CD4-positive, alpha-beta T cell (primary cell): ENCODE measurements at regions not wholly inside any gene's neighbourhood (a gene's known extent, or its start where the extent isn't known, plus 50 kb on each side); places are given as distances from the start of the nearest gene placed in this dataset.

Experiments used
- ATAC-seq: fragments of 200-7000 bp; cut with Tn5 transposase; one replicate; pipeline ENCODE4 v1.10.0; 2022; ENCODE audit warnings: mild to moderate bottlenecking; ENCODE audit not compliant: poor library complexity
- CTCF ChIA-PET: fragments of 350-600 bp; sonication (Branson Sonifier 250); formaldehyde crosslinking; loops from one replicate; lab custom pipeline; 2021; ENCODE audit warnings: antibody characterized with exemption, inconsistent platforms; lab: Charles Lee
- POLR2A ChIA-PET: fragments of 350-600 bp; sonication (Branson Sonifier 250); formaldehyde crosslinking; loops from one replicate; lab custom pipeline; 2021; ENCODE audit warnings: antibody characterized with exemption, inconsistent platforms; lab: Charles Lee
- DNase-seq, 14 experiments: peaks; one replicate each; pipeline ENCODE4 v3.0.0-alpha.2; 2013 to 2020; ENCODE audit warnings: mixed read lengths in 2 of 14
- H3K27ac ChIP-seq, 2 donors: one replicate each; pipeline versions ENCODE4 v1.5.1 to v1.7.0; 2013; ENCODE audit warnings: low read length in 2 of 2, low read depth in 1 of 2, mild to moderate bottlenecking in 1 of 2
- H3K27me3 ChIP-seq, 2 experiments: 1 replicate in 1 of 2; 2 replicates in 1 of 2; pipeline versions ENCODE4 v1.6.1 to v1.7.0; 2013; ENCODE audit warnings: low read length in 2 of 2, control low read depth in 1 of 2, mild to moderate bottlenecking in 1 of 2, moderate library complexity in 1 of 2; ENCODE audit not compliant: insufficient read depth in 2 of 2, control insufficient read depth in 1 of 2
- H3K36me3 ChIP-seq: one replicate; pipeline ENCODE4 v1.6.1; 2013; ENCODE audit warnings: low read length, control low read depth; ENCODE audit not compliant: insufficient read depth
- H3K4me1 ChIP-seq: one replicate; pipeline ENCODE4 v1.6.1; 2013; ENCODE audit warnings: low read length, control low read depth; ENCODE audit not compliant: insufficient read depth
- H3K4me3 ChIP-seq: one replicate; pipeline ENCODE4 v1.5.1; 2013; ENCODE audit warnings: mild to moderate bottlenecking, low read length, moderate library complexity
- H3K9me3 ChIP-seq, 2 experiments: 1 replicate in 1 of 2; 2 replicates in 1 of 2; pipeline versions ENCODE4 v1.6.1 to v1.7.0; 2013; ENCODE audit warnings: low read length in 2 of 2, mild to moderate bottlenecking in 2 of 2, control low read depth in 1 of 2, moderate library complexity in 1 of 2; ENCODE audit not compliant: control insufficient read depth in 1 of 2, insufficient read depth in 1 of 2
- H3K27ac Mint-ChIP-seq: one replicate; pipeline ENCODE4 v1.8.0; 2020; ENCODE audit warnings: mixed read lengths
- H3K27me3 Mint-ChIP-seq: one replicate; pipeline ENCODE4 v1.8.0; 2021; ENCODE audit warnings: mixed read lengths
- H3K36me3 Mint-ChIP-seq: one replicate; pipeline ENCODE4 v1.8.0; 2021; ENCODE audit warnings: low read depth, mixed read lengths
- H3K4me1 Mint-ChIP-seq: one replicate; pipeline ENCODE4 v1.8.0; 2021; ENCODE audit warnings: low read depth, mixed read lengths
- H3K4me3 Mint-ChIP-seq: one replicate; pipeline ENCODE4 v1.8.0; 2020; ENCODE audit warnings: mild to moderate bottlenecking, mixed read lengths
- H3K9me3 Mint-ChIP-seq: one replicate; pipeline ENCODE4 v1.8.0; 2020; ENCODE audit warnings: mixed read lengths
- intact Hi-C, 2 experiments: fragments of 100-400 bp; cut with DNase I in 1 of 2; cut with micrococcal nuclease in 1 of 2; formaldehyde crosslinking; loops; one replicate each; pipeline versions ENCODE4 v1.15.1 to v1.9.0; 2023 to 2025; cut with DNase I, micrococcal nuclease
- TF ChIP-seq, protein P1 (sequence below): fragments of 200-600 bp; IDR thresholded peaks from one replicate; pipeline ENCODE4 v1.8.0; 2022; ENCODE audit warnings: antibody characterized with exemption, mild to moderate bottlenecking

DNA sequence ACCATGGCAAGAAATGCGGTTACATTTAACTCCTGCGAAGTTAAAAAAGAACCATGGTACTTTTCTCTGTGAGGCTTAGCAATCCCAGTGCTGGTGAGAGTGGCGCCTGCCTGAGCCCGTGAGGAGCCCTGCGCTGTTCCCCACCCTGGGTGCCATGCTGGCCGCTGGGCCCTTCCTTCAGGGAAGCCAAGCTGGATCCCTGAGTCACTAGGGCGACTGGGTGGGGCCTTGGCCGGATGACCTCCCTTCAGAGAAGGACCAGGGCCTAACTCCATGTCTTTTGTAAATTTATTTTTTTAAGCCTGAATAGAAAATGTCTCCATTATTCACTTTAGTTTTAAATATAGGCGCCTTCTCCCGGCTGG is 209.1 kb downstream of the ERMARD start:
- Mint-ChIP-seq H3K9me3 (no peaks in the 10 kb centered on the region), H3K36me3 (no peaks in the 10 kb centered on the region), H3K27me3 (peaks cover 16% of the 10 kb centered on the region), H3K27ac (no peak overlapping the region), H3K4me1 (peaks cover 17% of the 10 kb centered on the region), H3K4me3 (no peak overlapping the region)
- intact Hi-C loops, result no loop called here
- TF ChIP-seq, protein P1, sequence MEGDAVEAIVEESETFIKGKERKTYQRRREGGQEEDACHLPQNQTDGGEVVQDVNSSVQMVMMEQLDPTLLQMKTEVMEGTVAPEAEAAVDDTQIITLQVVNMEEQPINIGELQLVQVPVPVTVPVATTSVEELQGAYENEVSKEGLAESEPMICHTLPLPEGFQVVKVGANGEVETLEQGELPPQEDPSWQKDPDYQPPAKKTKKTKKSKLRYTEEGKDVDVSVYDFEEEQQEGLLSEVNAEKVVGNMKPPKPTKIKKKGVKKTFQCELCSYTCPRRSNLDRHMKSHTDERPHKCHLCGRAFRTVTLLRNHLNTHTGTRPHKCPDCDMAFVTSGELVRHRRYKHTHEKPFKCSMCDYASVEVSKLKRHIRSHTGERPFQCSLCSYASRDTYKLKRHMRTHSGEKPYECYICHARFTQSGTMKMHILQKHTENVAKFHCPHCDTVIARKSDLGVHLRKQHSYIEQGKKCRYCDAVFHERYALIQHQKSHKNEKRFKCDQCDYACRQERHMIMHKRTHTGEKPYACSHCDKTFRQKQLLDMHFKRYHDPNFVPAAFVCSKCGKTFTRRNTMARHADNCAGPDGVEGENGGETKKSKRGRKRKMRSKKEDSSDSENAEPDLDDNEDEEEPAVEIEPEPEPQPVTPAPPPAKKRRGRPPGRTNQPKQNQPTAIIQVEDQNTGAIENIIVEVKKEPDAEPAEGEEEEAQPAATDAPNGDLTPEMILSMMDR, result no peak
- POLR2A ChIA-PET, result no interaction called here
- Histone ChIP-seq H3K4me3 (no peak overlapping the region), H3K27me3 (peaks cover 5 to 17% of the 10 kb centered on the region in 2 experiments), H3K4me1 (peaks cover 44% of the 10 kb centered on the region), H3K9me3 (peaks cover 0 to 4% of the 10 kb centered on the region in 2 experiments), H3K36me3 (no peaks in the 10 kb centered on the region), H3K27ac (no peak overlapping the region)
- no peak for ATAC-seq
- DNase-seq, result peak in 1 of 14 experiments; percentile 29
- CTCF ChIA-PET, result no interaction called here

GRCh38 chr6:169960003-169960344 is 208.6 kb downstream of the ERMARD start:
- H3K4me1 ChIP-seq, result peaks cover 44% of the 10 kb centered on the region
- H3K9me3 ChIP-seq, result peaks cover 0 to 4% of the 10 kb centered on the region in 2 experiments
- POLR2A ChIA-PET, result interaction anchor here (0.9 kb wide), 1 partner anchor 129 kb away, joined by 4 read pairs; no protein-coding TSS in a partner anchor
- H3K27me3 ChIP-seq, result peaks cover 5 to 17% of the 10 kb centered on the region in 2 experiments
- no peaks in the 10 kb centered on the region for H3K36me3 ChIP-seq
- CTCF ChIA-PET, result no interaction called here
- H3K27ac ChIP-seq, result no peak overlapping the region
- H3K4me3 ChIP-seq, result no peak overlapping the region
- H3K4me1 Mint-ChIP-seq, result peaks cover 17% of the 10 kb centered on the region
- TF ChIP-seq, protein P1, result no peak
- intact Hi-C loops, result no loop called here
- no peaks in the 10 kb centered on the region for H3K9me3 Mint-ChIP-seq
- H3K36me3 Mint-ChIP-seq, result no peaks in the 10 kb centered on the region
- H3K4me3 Mint-ChIP-seq, result no peak overlapping the region
- no peak for DNase-seq
- ATAC-seq, result no peak
- H3K27ac Mint-ChIP-seq, result peak overlapping the region; percentile 94
- peaks cover 16% of the 10 kb centered on the region for H3K27me3 Mint-ChIP-seq

- peak overlapping the region; percentile 94 for H3K27ac Mint-ChIP-seq
- CTCF ChIA-PET, result no interaction called here
- Histone ChIP-seq H3K4me1 (peaks cover 44% of the 10 kb centered on the region), H3K36me3 (no peaks in the 10 kb centered on the region), H3K27ac (peak overlapping the region; percentile 8 to 9), H3K4me3 (no peak overlapping the region), H3K27me3 (peaks cover 5 to 17% of the 10 kb centered on the region in 2 experiments), H3K9me3 (peaks cover 0 to 4% of the 10 kb centered on the region in 2 experiments)
- no peaks in the 10 kb centered on the region for H3K9me3 Mint-ChIP-seq
- peak; percentile 23 to 89 (median 64) for DNase-seq
- peak overlapping the region; percentile 78 for H3K4me3 Mint-ChIP-seq
- H3K4me1 Mint-ChIP-seq, result peaks cover 17% of the 10 kb centered on the region
- peaks cover 16% of the 10 kb centered on the region for H3K27me3 Mint-ChIP-seq
- peak; percentile 94 for ATAC-seq
- intact Hi-C loops, result no loop called here
- TF ChIP-seq, protein P1, result no peak
- no peaks in the 10 kb centered on the region for H3K36me3 Mint-ChIP-seq
- POLR2A ChIA-PET, result interaction anchor here (0.9 kb wide), 1 partner anchor 130 kb away, joined by 4 read pairs; no protein-coding TSS in a partner anchor
Measured at GRCh38 chr6:169959136-169960002, 207.9 kb downstream of the ERMARD start.
